Activated CD4-positive, alpha-beta T cell treated with anti-CD3 and anti-CD28 coated beads, Interleukin-2, amount 10 ng/mL, durations not matched to agents 24 days and 14 days (primary cell): ENCODE measurements at regions not wholly inside any gene's neighbourhood (a gene's known extent, or its start where the extent isn't known, plus 50 kb on each side); places are given as distances from the start of the nearest gene placed in this dataset.
"Not testable (repeated sequence)": the region's sequence is repeated elsewhere in the genome, so short reads cannot be mapped to it uniquely, and the experiment has no call there.

ENCODE experiments used
- DNase-seq: peaks from one replicate; pipeline ENCODE4 v3.0.0; 2022
- H3K27ac Mint-ChIP-seq: one replicate; pipeline ENCODE4 v1.8.0; 2022; ENCODE audit warnings: mild to moderate bottlenecking, mixed read lengths
- H3K27me3 Mint-ChIP-seq: one replicate; pipeline ENCODE4 v1.8.0; 2022; ENCODE audit warnings: mixed read lengths
- H3K36me3 Mint-ChIP-seq: one replicate; pipeline ENCODE4 v1.8.0; 2022; ENCODE audit warnings: low read depth, mild to moderate bottlenecking, mixed read lengths
- H3K4me1 Mint-ChIP-seq: one replicate; pipeline ENCODE4 v1.8.0; 2021; ENCODE audit warnings: mixed read lengths
- H3K4me3 Mint-ChIP-seq: one replicate; pipeline ENCODE4 v1.8.0; 2022; ENCODE audit warnings: mild to moderate bottlenecking, moderate library complexity, mixed read lengths
- H3K9me3 Mint-ChIP-seq: one replicate; pipeline ENCODE4 v1.8.0; 2021; ENCODE audit warnings: mixed read lengths
- intact Hi-C: fragments of 100-400 bp; cut with micrococcal nuclease; formaldehyde crosslinking; loops from one replicate; pipeline ENCODE4 v1.15.1; 2023

DNA sequence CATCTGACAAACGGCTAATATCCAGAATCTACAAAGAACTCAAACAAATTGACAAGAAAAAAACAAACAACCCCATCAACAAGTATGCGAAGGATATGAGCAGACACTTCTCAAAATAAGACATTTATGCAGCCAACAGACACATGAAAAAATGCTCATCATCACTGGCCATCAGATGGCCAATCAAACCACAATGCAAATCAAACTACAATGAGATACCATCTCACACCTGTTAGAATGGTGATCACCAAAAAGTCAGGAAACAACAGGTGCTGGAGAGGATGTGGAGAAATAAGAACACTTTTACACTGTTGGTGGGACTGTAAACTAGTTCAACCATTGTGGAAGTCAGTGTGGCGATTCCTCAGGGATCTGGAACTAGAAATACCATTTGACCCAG lies 1282.2 kb upstream of the ADGRL4 start:
- H3K27me3 Mint-ChIP-seq, H3K4me3 Mint-ChIP-seq, H3K9me3 Mint-ChIP-seq, DNase-seq, intact Hi-C loops, H3K4me1 Mint-ChIP-seq, H3K36me3 Mint-ChIP-seq, H3K27ac Mint-ChIP-seq: not testable (repeated sequence)

DNA sequence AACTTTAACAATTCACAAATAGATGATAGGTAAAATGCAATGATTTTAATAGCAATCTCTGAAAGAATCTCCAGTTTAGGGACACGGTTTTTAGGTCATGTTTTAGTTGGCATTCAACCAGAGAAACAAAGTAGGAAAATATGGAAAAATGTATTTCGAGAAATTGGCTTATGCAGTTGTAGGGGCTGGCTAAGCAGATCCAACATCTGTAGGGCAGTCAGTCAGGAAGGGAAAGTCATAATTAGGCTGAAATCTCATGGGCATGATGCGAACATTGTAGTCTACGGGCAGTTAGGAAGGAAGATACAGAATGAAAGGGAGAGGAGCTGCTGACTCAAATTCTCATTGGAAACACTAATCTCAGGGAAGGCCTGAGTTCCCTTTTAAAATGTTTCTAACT lies 1276.0 kb upstream of the ADGRL4 start:
- Mint-ChIP-seq H3K9me3 (peaks cover 6% of the 10 kb centered on the region), H3K4me3 (no peak overlapping the region), H3K36me3 (no peaks in the 10 kb centered on the region), H3K27ac (no peak overlapping the region), H3K4me1 (no peaks in the 10 kb centered on the region), H3K27me3 (no peaks in the 10 kb centered on the region)
- intact Hi-C loops: no loop called here
- no peak for DNase-seq

DNA sequence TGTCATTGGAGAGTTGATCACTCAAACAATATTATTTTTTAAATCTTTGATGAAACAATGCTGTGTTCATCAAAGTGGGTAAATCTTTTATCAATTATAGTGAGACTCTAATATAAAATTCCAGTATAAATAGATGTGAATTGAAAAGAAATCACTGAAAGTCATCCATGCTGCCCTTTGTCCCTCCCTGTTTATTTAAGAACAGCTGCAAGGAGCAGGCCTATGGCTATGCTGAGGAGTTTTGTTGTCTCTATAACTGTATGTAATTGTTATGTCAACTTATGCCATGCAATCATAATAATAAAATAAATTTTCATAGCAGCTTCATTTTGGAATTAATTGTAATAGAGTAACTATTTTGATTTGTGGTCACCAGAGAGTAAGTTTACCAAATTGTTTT lies 1272.4 kb upstream of the ADGRL4 start:
- Mint-ChIP-seq H3K27ac (no peak overlapping the region), H3K9me3 (peaks cover 3% of the 10 kb centered on the region), H3K36me3 (no peaks in the 10 kb centered on the region), H3K4me3 (no peak overlapping the region), H3K27me3 (no peaks in the 10 kb centered on the region), H3K4me1 (no peaks in the 10 kb centered on the region)
- intact Hi-C loops: no loop called here
- DNase-seq: no peak

GRCh38 chr1:80274256-80274655 lies 1267.7 kb upstream of the ADGRL4 start:
- Mint-ChIP-seq H3K4me3 (no peak overlapping the region), H3K9me3 (no peaks in the 10 kb centered on the region), H3K27ac (no peak overlapping the region), H3K4me1 (no peaks in the 10 kb centered on the region), H3K36me3 (no peaks in the 10 kb centered on the region), H3K27me3 (no peaks in the 10 kb centered on the region)
- intact Hi-C loops: no loop called here
- no peak for DNase-seq

GRCh38 chr1:80272495-80272894 lies 1266.0 kb upstream of the ADGRL4 start:
- intact Hi-C loops: no loop called here
- Mint-ChIP-seq H3K36me3 (no peaks in the 10 kb centered on the region), H3K4me3 (no peak overlapping the region), H3K27me3 (no peaks in the 10 kb centered on the region), H3K9me3 (no peaks in the 10 kb centered on the region), H3K27ac (no peak overlapping the region), H3K4me1 (no peaks in the 10 kb centered on the region)
- no peak for DNase-seq

DNA sequence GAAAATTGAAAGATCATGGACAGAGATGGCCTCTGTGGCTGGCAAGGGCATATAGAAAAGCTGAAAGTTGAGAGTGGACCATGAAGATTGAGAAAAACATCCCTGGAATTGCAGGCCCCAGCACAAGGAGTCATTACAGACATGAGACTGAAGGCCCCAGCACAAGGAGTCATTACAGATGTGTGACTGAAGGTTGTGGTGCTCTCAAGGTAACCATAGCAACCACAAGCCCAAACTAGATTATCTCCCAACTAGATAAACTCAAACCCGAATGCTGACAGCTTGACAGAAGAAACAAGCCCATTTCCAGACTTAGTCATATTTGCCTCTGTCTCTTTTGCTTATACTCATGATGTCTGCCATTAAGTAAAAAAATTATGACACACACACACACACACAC lies 1252.1 kb upstream of the ADGRL4 start:
- Mint-ChIP-seq H3K27me3 (no peaks in the 10 kb centered on the region), H3K9me3 (peaks cover 2% of the 10 kb centered on the region), H3K36me3 (no peaks in the 10 kb centered on the region), H3K27ac (no peak overlapping the region), H3K4me3 (no peak overlapping the region), H3K4me1 (no peaks in the 10 kb centered on the region)
- intact Hi-C loops: no loop called here
- no peak for DNase-seq

DNA sequence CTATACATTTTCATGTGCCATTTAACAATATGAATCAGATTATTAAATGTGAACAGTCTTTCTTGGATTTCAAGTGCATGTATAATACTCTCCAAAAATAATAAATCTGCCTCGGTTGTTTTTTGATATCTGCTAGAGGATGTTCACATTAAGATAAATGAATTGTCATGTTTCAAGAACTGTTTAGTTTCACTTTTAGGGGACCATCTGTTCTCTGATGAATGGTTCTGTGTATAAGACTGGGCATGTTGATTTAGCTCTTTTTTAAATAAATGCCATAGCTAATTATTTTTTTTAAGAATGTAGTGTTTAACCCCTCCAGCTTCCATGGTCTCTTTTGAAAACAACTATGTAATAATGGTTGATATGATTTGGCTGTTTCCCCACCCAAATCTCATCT lies 1245.1 kb upstream of the ADGRL4 start:
- intact Hi-C loops: no loop called here
- Mint-ChIP-seq H3K4me1 (no peaks in the 10 kb centered on the region), H3K4me3 (no peak overlapping the region), H3K36me3 (no peaks in the 10 kb centered on the region), H3K9me3 (no peaks in the 10 kb centered on the region), H3K27ac (no peak overlapping the region), H3K27me3 (no peaks in the 10 kb centered on the region)
- DNase-seq: no peak

DNA sequence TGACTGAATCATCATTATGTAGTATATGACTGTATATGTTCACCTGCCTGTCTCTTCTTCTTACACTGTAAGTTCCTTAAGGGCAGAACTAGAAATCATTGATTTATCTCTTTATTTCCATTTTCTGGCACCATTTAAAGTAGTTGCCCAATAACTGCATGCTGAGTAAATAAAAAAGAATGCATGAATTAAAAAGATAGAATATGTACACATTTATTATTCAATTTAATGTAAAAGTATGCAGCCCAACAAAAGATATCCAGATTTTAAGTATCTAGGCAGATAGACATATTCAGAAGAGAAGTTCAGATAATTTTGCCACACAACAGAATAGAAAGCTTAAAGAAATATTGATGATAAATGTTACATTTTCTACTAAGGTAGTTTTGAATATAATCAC lies 1244.6 kb upstream of the ADGRL4 start:
- H3K4me3 Mint-ChIP-seq: no peak overlapping the region
- intact Hi-C loops: no loop called here

DNA sequence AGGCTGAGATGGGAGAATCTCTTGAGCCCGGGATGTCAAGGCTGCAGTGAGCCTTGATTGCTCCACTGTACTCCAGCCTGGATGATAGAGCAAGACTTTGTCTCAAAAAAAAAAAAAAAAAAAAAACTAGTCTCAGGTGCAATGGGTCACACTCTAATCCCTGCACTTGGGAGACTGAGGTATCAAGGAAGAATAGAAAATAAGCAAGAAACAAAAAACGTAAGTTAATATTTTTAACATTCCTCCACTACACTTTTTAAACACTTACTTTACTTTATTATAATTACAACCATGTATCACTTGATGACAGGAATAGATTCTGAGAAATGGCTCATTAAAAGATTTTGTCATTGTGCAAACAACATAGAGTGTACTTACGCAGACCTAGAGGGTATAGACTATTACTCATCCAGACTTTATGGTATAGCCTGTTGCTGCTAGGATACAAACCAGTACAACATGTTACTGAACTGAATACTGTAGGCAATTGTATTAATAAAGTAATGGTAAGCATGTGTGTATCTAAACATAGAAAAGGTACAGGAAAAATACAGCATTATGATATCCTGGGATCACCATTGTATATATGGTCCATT lies 1244.1 kb upstream of the ADGRL4 start:
- Mint-ChIP-seq H3K4me3 (no peak overlapping the region), H3K27ac (no peak overlapping the region), H3K9me3 (no peaks in the 10 kb centered on the region), H3K27me3 (no peaks in the 10 kb centered on the region), H3K4me1 (no peaks in the 10 kb centered on the region), H3K36me3 (no peaks in the 10 kb centered on the region)
- no peak for DNase-seq
- intact Hi-C loops: no loop called here

More for the DNA sequence above, 1244.6 kb upstream of the ADGRL4 start:
- Mint-ChIP-seq H3K4me1 (no peaks in the 10 kb centered on the region), H3K27ac (no peak overlapping the region), H3K36me3 (no peaks in the 10 kb centered on the region), H3K9me3 (no peaks in the 10 kb centered on the region), H3K27me3 (no peaks in the 10 kb centered on the region)
- DNase-seq: no peak

- DNase-seq: no peak
- Mint-ChIP-seq H3K4me3 (no peak overlapping the region), H3K4me1 (no peaks in the 10 kb centered on the region), H3K9me3 (no peaks in the 10 kb centered on the region), H3K27me3 (no peaks in the 10 kb centered on the region), H3K27ac (no peak overlapping the region), H3K36me3 (no peaks in the 10 kb centered on the region)
- intact Hi-C loops: no loop called here
These were observed 1243.2 kb upstream of the ADGRL4 start for GRCh38 chr1:80249699-80250098.

DNA sequence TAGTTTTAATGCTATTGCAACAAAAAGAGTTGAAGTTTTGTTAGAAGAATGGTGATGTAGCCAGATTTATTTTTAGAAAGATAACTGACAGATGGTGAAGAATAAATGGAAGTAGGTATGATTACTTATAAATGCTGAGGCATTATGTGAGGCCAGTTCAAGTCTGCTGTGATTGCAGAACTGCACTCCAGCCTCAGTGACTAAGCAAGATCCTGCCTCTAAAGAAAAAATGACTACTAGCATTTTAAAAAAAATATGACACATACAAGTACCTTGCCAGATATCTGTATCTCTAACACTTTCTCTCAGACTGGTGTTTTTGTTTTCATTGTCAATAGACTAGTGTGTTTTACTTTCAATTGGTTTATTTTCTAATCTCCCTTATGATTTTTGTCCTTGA lies 1242.4 kb upstream of the ADGRL4 start:
- no peak for DNase-seq
- Mint-ChIP-seq H3K4me1 (no peaks in the 10 kb centered on the region), H3K9me3 (no peaks in the 10 kb centered on the region), H3K36me3 (no peaks in the 10 kb centered on the region), H3K4me3 (no peak overlapping the region), H3K27me3 (no peaks in the 10 kb centered on the region), H3K27ac (no peak overlapping the region)
- intact Hi-C loops: no loop called here

GRCh38 chr1:80245813-80246212 lies 1239.3 kb upstream of the ADGRL4 start:
- no peaks in the 10 kb centered on the region for H3K9me3 Mint-ChIP-seq
- DNase-seq: no peak
- H3K36me3 Mint-ChIP-seq: no peaks in the 10 kb centered on the region
- no peak overlapping the region for H3K27ac Mint-ChIP-seq
- intact Hi-C loops: no loop called here
- H3K4me3 Mint-ChIP-seq: no peak overlapping the region
- no peaks in the 10 kb centered on the region for H3K27me3 Mint-ChIP-seq
- H3K4me1 Mint-ChIP-seq: no peaks in the 10 kb centered on the region

GRCh38 chr1:80244372-80244771 lies 1237.8 kb upstream of the ADGRL4 start:
- intact Hi-C loops: no loop called here
- no peaks in the 10 kb centered on the region for H3K36me3 Mint-ChIP-seq
- no peaks in the 10 kb centered on the region for H3K4me1 Mint-ChIP-seq
- H3K27me3 Mint-ChIP-seq: no peaks in the 10 kb centered on the region
- H3K9me3 Mint-ChIP-seq: no peaks in the 10 kb centered on the region
- no peak overlapping the region for H3K4me3 Mint-ChIP-seq
- DNase-seq: no peak
- H3K27ac Mint-ChIP-seq: no peak overlapping the region

GRCh38 chr1:80241566-80241965 lies 1235.0 kb upstream of the ADGRL4 start:
- Mint-ChIP-seq H3K27ac (no peak overlapping the region), H3K9me3 (no peaks in the 10 kb centered on the region), H3K4me1 (no peaks in the 10 kb centered on the region), H3K36me3 (no peaks in the 10 kb centered on the region), H3K4me3 (no peak overlapping the region), H3K27me3 (no peaks in the 10 kb centered on the region)
- intact Hi-C loops: no loop called here
- DNase-seq: no peak

- no peaks in the 10 kb centered on the region for H3K4me1 Mint-ChIP-seq
- no peak overlapping the region for H3K27ac Mint-ChIP-seq
- no peak for DNase-seq
- intact Hi-C loops: no loop called here
- no peaks in the 10 kb centered on the region for H3K27me3 Mint-ChIP-seq
- no peaks in the 10 kb centered on the region for H3K36me3 Mint-ChIP-seq
- H3K9me3 Mint-ChIP-seq: no peaks in the 10 kb centered on the region
- no peak overlapping the region for H3K4me3 Mint-ChIP-seq
These were observed 1219.0 kb upstream of the ADGRL4 start for GRCh38 chr1:80225510-80225909.
